K562 (cell line): ENCODE measurements at regions not wholly inside any gene's neighbourhood (a gene's known extent, or its start where the extent isn't known, plus 50 kb on each side); places are given as distances from the start of the nearest gene placed in this dataset.

ENCODE experiments used
- EHMT2 ChIP-seq: fragments of 450-650 bp; IDR thresholded peaks from 2 replicates; pipeline ENCODE4 v1.6.1; 2018; ENCODE audit warnings: antibody characterized with exemption
- FOS ChIP-seq: IDR thresholded peaks from 3 replicates; pipeline ENCODE4 v1.6.1; 2011; ENCODE audit not compliant: insufficient read length; ENCODE audit errors: extremely low read depth
- MAZ ChIP-seq, 2 experiments: fragments of 450-650 bp in 1 of 2; sonication (generic) in 1 of 2; formaldehyde crosslinking; IDR thresholded peaks in 1 of 2; conservative IDR thresholded peaks in 1 of 2; 2 replicates each; pipeline versions ENCODE4 v1.4.0 to v1.5.0; 2020; ENCODE audit warnings: mild to moderate bottlenecking in 1 of 2, missing genetic modification reagents in 1 of 2

DNA sequence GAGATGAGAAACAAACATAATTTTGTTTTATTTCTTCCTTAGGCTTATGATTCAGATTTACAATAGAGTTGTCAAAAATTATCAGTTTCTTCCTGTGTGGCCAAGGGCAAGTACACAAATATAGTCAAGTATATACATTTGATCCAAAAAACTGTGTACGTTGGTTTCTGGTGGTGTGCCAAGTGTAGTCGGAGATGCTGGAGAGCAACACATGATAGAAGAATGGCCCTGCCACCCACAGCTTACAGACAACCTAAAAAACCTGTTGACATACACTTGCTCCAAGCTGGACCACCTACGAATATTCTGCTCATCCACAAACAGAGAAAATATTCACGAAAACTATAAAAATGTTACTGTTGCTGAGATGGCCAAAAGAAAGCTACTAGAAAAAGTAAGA is 890.8 kb upstream of the PHF14 start:
- TF ChIP-seq EHMT2 (no peak), FOS (no peak), MAZ (CRISPR knock-in tag; conservative IDR thresholded peaks at IDR 0.05 in 1 of 2, IDR thresholded peaks at IDR 0.05 in 1 of 2) (no peak)
